ENCODE measurements at regions not wholly inside any gene's neighbourhood (a gene's known extent, or its start where the extent isn't known, plus 50 kb on each side); places are given as distances from the start of the nearest gene placed in this dataset.

GRCh38 chr20:11242320-11242719 is 568.5 kb upstream of the JAG1 start:
- BruUV-seq (replicated peaks): no TSS peak
- no peak overlapping the region for H3K9ac ChIP-seq (ENCODE audit: control insufficient read depth, insufficient read depth, low read length)
- ChIA-PET POLR2A (interaction anchor here (0.5 to 0.8 kb wide), 2 partner anchors 11 to 304 kb away, joined by 3 to 5 read pairs; no protein-coding TSS in a partner anchor), SMC1A (ENCODE audit: uncharacterized antibody, unreplicated experiment) (interaction anchor here (0.8 to 3.2 kb wide), 9 partner anchors 10 to 80 kb away, joined by 3 to 21 read pairs (median 7); no protein-coding TSS in a partner anchor), RAD21 (ENCODE audit: unreplicated experiment) (interaction anchor here (1.3 to 1.6 kb wide), 2 partner anchors 37 to 302 kb away, joined by 4 to 6 read pairs; no protein-coding TSS in a partner anchor), CTCF (interaction anchor here (0.6 to 1.6 kb wide), 7 partner anchors 9 to 187 kb away, joined by 3 to 11 read pairs (median 4); no protein-coding TSS in a partner anchor)
- no peak overlapping the region for H3K4me2 ChIP-seq (ENCODE audit: control insufficient read depth, insufficient read depth)
- no peak for ATAC-seq
- no peak for DNase-seq (ENCODE audit: low read depth, low spot score)
- in situ Hi-C loops (cut with MboI) (no loop called here), intact Hi-C loops (cut with micrococcal nuclease; ENCODE audit: unreplicated experiment) (no loop called here)
- no peaks in the 10 kb centered on the region for H3K79me2 ChIP-seq (ENCODE audit: control insufficient read depth, insufficient read depth, low read length)
- no peak overlapping the region for H3K27ac ChIP-seq (ENCODE audit: control insufficient read depth, insufficient read depth)
- H4K20me1 ChIP-seq (ENCODE audit: control insufficient read depth, insufficient read depth): no peaks in the 10 kb centered on the region
- H2AFZ ChIP-seq (ENCODE audit: control insufficient read depth, low read depth, low read length): no peak overlapping the region
- no peak for TF ChIP-seq ASH2L (IDR thresholded peaks at IDR 0.05; ENCODE audit: borderline replicate concordance, low read depth)
- no peak for TF ChIP-seq WRNIP1 (IDR thresholded peaks at IDR 0.05; ENCODE audit: borderline replicate concordance, low read depth, low read length)
- TF ChIP-seq ZNF217 (IDR thresholded peaks at IDR 0.05): no peak
- no peak for TF ChIP-seq PAX5 (IDR thresholded peaks at IDR 0.05; ENCODE audit: borderline replicate concordance, low read depth, low read length)
- TF ChIP-seq NFYB (IDR thresholded peaks at IDR 0.05; ENCODE audit: insufficient read depth, low read depth, low read length): no peak
- TF ChIP-seq BACH1 (IDR thresholded peaks at IDR 0.05; ENCODE audit: borderline replicate concordance): no peak
- no peak for TF ChIP-seq POLR2AphosphoS2 (IDR thresholded peaks at IDR 0.05; ENCODE audit: low read depth, low read length)
- H3K9me3 ChIP-seq (replicated peaks; ENCODE audit: control insufficient read depth, insufficient read depth, low read length): no peaks in the 10 kb centered on the region; the same call in 2 of the 3 replicates
- H3K4me3 ChIP-seq: no peak overlapping the region
- no peaks in the 10 kb centered on the region for H3K4me1 ChIP-seq (ENCODE audit: control insufficient read depth, insufficient read depth, low read length)
- FAIRE-seq: no peak
- no peaks in the 10 kb centered on the region for H3K36me3 ChIP-seq (ENCODE audit: control insufficient read depth in 2 of 2, insufficient read depth in 2 of 2, low read length in 1 of 2)
- 65% methylated on average over 2 of the region's 2 CpGs for WGBS (ENCODE audit: insufficient coverage, insufficient replicate concordance, low lambda C conversion rate, missing lambda C conversion rate)
- H3K27me3 ChIP-seq (replicated peaks in 1 of 2; ENCODE audit: control insufficient read depth in 2 of 2, insufficient read depth in 2 of 2, low read length in 1 of 2): no peaks in the 10 kb centered on the region; a peak in 2 of 4 replicates

GRCh38 chr20:11245431-11245830 is 571.6 kb upstream of the JAG1 start:
- DNase-seq (ENCODE audit: low read depth, low spot score) (no peak), FAIRE-seq (no peak), ATAC-seq (no peak)
- no peaks in the 10 kb centered on the region for H3K36me3 ChIP-seq (ENCODE audit: control insufficient read depth in 2 of 2, insufficient read depth in 2 of 2, low read length in 1 of 2)
- H3K79me2 ChIP-seq (ENCODE audit: control insufficient read depth, insufficient read depth, low read length): no peaks in the 10 kb centered on the region
- no TSS peak for BruUV-seq (replicated peaks)
- H2AFZ ChIP-seq (ENCODE audit: control insufficient read depth, low read depth, low read length): no peak overlapping the region
- POLR2A ChIA-PET: no interaction called here
- RAD21 ChIA-PET (ENCODE audit: unreplicated experiment): interaction anchor here (1.3 to 1.4 kb wide), 2 partner anchors 15 to 132 kb away, joined by 3 to 5 read pairs; no protein-coding TSS in a partner anchor
- no peak overlapping the region for H3K4me3 ChIP-seq
- no peaks in the 10 kb centered on the region for H3K4me1 ChIP-seq (ENCODE audit: control insufficient read depth, insufficient read depth, low read length)
- H3K4me2 ChIP-seq (ENCODE audit: control insufficient read depth, insufficient read depth): no peak overlapping the region
- SMC1A ChIA-PET (ENCODE audit: uncharacterized antibody, unreplicated experiment): interaction anchor here (0.6 to 5.8 kb wide), 5 partner anchors 16 to 36 kb away, joined by 3 to 35 read pairs (median 9); no protein-coding TSS in a partner anchor
- CTCF ChIA-PET: interaction anchor here (1.1 to 4.9 kb wide), 4 partner anchors 14 to 21 kb away, joined by 3 to 42 read pairs (median 6); no protein-coding TSS in a partner anchor
- no peak overlapping the region for H3K9ac ChIP-seq (ENCODE audit: control insufficient read depth, insufficient read depth, low read length)
- H3K9me3 ChIP-seq (replicated peaks; ENCODE audit: control insufficient read depth, insufficient read depth, low read length): no peaks in the 10 kb centered on the region; the same call in 2 of the 3 replicates
- no peaks in the 10 kb centered on the region; a peak in 2 of 4 replicates for H3K27me3 ChIP-seq (replicated peaks in 1 of 2; ENCODE audit: control insufficient read depth in 2 of 2, insufficient read depth in 2 of 2, low read length in 1 of 2)
- in situ Hi-C loops (cut with MboI) (no loop called here), intact Hi-C loops (cut with micrococcal nuclease; ENCODE audit: unreplicated experiment) (no loop called here)
- no peaks in the 10 kb centered on the region for H4K20me1 ChIP-seq (ENCODE audit: control insufficient read depth, insufficient read depth)
- H3K27ac ChIP-seq (ENCODE audit: control insufficient read depth, insufficient read depth): no peak overlapping the region
- no peak for TF ChIP-seq NBN (IDR thresholded peaks at IDR 0.05)
- no peak for TF ChIP-seq NFXL1 (IDR thresholded peaks at IDR 0.05; ENCODE audit: borderline replicate concordance)
- TF ChIP-seq ZBED1 (IDR thresholded peaks at IDR 0.05; ENCODE audit: borderline replicate concordance): no peak
- TF ChIP-seq EP300 (IDR thresholded peaks at IDR 0.05; ENCODE audit: borderline replicate concordance in 1 of 2, control insufficient read depth in 1 of 2, low read depth in 2 of 2, low read length in 2 of 2): no peak
- no peak for TF ChIP-seq ZBTB40 (IDR thresholded peaks at IDR 0.05; ENCODE audit: borderline replicate concordance)
- TF ChIP-seq ZNF384 (IDR thresholded peaks at IDR 0.05; ENCODE audit: borderline replicate concordance, low read depth, low read length): no peak
- TF ChIP-seq TARDBP (IDR thresholded peaks at IDR 0.05; ENCODE audit: borderline replicate concordance): no peak
- TF ChIP-seq IKZF1 (conservative IDR thresholded peaks at IDR 0.05): no peak
- TF ChIP-seq STAT3 (IDR thresholded peaks at IDR 0.05; ENCODE audit: low read depth, low read length): no peak

All from GM12878 (cell line).